GM23248 (cell line): ENCODE measurements at regions not wholly inside any gene's neighbourhood (a gene's known extent, or its start where the extent isn't known, plus 50 kb on each side); places are given as distances from the start of the nearest gene placed in this dataset.
"Not testable (repeated sequence)": the region's sequence is repeated elsewhere in the genome, so short reads cannot be mapped to it uniquely, and the experiment has no call there.

Experiments used
- EZH2 ChIP-seq: fragments of 200-600 bp; sonication (generic); IDR thresholded peaks from 2 replicates; pipeline ENCODE4 v1.6.1; 2018; ENCODE audit warnings: antibody characterized with exemption, mild to moderate bottlenecking; ENCODE audit not compliant: insufficient read depth, poor library complexity, severe bottlenecking
- EZH2phosphoT487 ChIP-seq: fragments of 200-600 bp; sonication (generic); IDR thresholded peaks from 2 replicates; pipeline ENCODE4 v1.6.1; 2018; ENCODE audit warnings: antibody characterized with exemption, moderate library complexity, mild to moderate bottlenecking, low read depth; ENCODE audit not compliant: insufficient read depth

DNA sequence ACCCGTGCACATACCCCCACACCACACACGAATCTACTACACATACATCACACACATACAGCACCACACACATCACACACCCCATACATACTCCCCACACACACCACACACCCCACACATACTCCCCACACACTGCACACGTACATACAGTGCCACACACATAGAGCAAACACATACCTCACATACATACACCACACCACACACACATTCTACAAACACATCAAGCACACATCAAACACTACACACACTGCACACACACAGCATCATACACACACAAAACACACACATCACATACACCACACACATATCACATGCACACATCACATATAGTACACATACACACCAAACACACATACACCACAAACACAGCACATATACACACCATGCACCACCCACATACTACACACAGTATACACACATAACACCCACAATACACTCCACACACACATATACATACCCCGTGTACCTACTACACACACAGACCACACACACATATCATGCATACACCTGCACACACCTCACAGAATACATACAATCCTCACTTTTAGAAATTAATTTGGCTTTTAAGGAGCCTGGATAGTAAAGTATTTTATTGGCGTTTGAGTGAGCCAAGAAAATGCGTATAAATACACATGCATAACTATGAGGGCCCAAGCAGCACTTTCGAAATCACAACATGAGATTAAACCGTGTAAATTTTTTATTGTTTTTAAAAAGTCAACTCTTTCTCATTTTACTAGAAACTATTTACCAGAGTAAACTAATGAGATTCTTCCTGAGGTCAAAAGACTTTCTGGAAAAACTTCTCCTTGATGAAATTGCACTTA lies 1461.4 kb downstream of the FOXD4L5 start:
- not testable (repeated sequence) for TF ChIP-seq EZH2phosphoT487, EZH2
